Endodermal cell (in vitro differentiated cells): ENCODE measurements at regions not wholly inside any gene's neighbourhood (a gene's known extent, or its start where the extent isn't known, plus 50 kb on each side); places are given as distances from the start of the nearest gene placed in this dataset.

Source experiments
- DNase-seq: peaks from one replicate; pipeline ENCODE4 v3.0.0-alpha.2; 2017
- H3K27ac ChIP-seq: 2 replicates; pipeline ENCODE4 v1.5.1; 2013; ENCODE audit warnings: mild to moderate bottlenecking, low read depth, low read length, moderate library complexity
- H3K27me3 ChIP-seq: 2 replicates; pipeline ENCODE4 v1.6.1; 2013; ENCODE audit warnings: mild to moderate bottlenecking, low read length, moderate library complexity; ENCODE audit not compliant: insufficient read depth, control insufficient read depth, poor library complexity, severe bottlenecking
- H3K36me3 ChIP-seq: 2 replicates; pipeline ENCODE4 v1.7.0; 2013; ENCODE audit warnings: mild to moderate bottlenecking, low read length, moderate library complexity; ENCODE audit not compliant: control insufficient read depth, insufficient read depth
- H3K4me1 ChIP-seq: one replicate; pipeline ENCODE4 v1.7.0; 2013; ENCODE audit warnings: low read length; ENCODE audit not compliant: control insufficient read depth, insufficient read depth
- H3K4me3 ChIP-seq: 2 replicates; pipeline ENCODE4 v1.5.1; 2013; ENCODE audit warnings: mild to moderate bottlenecking, low read length, moderate library complexity
- H3K9ac ChIP-seq: 2 replicates; pipeline ENCODE4 v1.6.1; 2013; ENCODE audit warnings: mild to moderate bottlenecking, low read length, moderate library complexity; ENCODE audit not compliant: poor library complexity, severe bottlenecking; ENCODE audit errors: extremely low read depth
- H3K9me3 ChIP-seq: 2 replicates; pipeline ENCODE4 v1.6.1; 2013; ENCODE audit warnings: mild to moderate bottlenecking, low read length, moderate library complexity; ENCODE audit not compliant: control insufficient read depth
- H3K27ac Mint-ChIP-seq: 2 replicates; pipeline ENCODE4 v1.8.0; 2020; ENCODE audit warnings: mixed read lengths
- H3K27me3 Mint-ChIP-seq: 2 replicates; pipeline ENCODE4 v1.8.0; 2021; ENCODE audit warnings: mild to moderate bottlenecking, mixed read lengths; ENCODE audit not compliant: insufficient read depth
- H3K36me3 Mint-ChIP-seq: 2 replicates; pipeline ENCODE4 v1.8.0; 2020; ENCODE audit warnings: low read depth, mixed read lengths
- H3K4me1 Mint-ChIP-seq: 2 replicates; pipeline ENCODE4 v1.8.0; 2020; ENCODE audit warnings: mixed read lengths
- H3K4me3 Mint-ChIP-seq: 2 replicates; pipeline ENCODE4 v1.8.0; 2020; ENCODE audit warnings: mild to moderate bottlenecking, moderate library complexity, mixed read lengths
- H3K9me3 Mint-ChIP-seq: 2 replicates; pipeline ENCODE4 v1.8.0; 2020; ENCODE audit warnings: mild to moderate bottlenecking, mixed read lengths
- WGBS, 2 experiments: methylation state at CpG; one replicate each; pipeline versions ENCODE4 v1.1.5 to v1.1.7; 2013; ENCODE audit warnings: missing lambda C conversion rate in 2 of 2, mixed read lengths in 1 of 2; ENCODE audit not compliant: insufficient coverage in 1 of 2, insufficient read length in 1 of 2; 5-methylcytosine and 5-hydroxymethylcytosine counted together
- TF ChIP-seq, protein P1 (sequence below): fragments of 200-600 bp; sonication (generic); conservative IDR thresholded peaks from 2 replicates; pipeline ENCODE4 v1.5.0; 2021; ENCODE audit warnings: antibody characterized with exemption, mild to moderate bottlenecking

DNA sequence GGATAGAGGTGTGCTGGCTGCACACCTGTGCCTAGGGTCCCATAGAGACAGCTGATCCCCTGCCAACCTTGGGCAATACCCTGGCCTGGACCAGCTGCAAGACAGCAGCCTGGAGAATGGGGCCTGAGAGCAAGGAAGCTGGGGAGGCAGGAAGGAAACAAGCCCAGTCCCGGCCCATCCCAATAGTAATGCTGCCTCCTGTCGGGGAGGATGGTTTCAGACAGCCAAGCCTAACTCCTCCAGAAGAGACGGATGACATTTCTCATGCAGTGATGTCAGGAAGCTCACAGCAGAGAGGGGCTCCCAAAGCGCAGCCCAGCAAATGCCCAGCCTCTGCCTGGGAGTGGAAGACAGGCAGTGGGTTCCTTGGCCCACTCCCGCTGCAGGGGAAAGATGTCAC, 408.8 kb downstream of the OCA2 start:
- Mint-ChIP-seq H3K27ac (no peak overlapping the region), H3K36me3 (peaks cover 3% of the 10 kb centered on the region), H3K27me3 (no peaks in the 10 kb centered on the region), H3K4me3 (no peak overlapping the region), H3K9me3 (no peaks in the 10 kb centered on the region), H3K4me1 (no peaks in the 10 kb centered on the region)
- Histone ChIP-seq H3K4me3 (no peak overlapping the region), H3K4me1 (no peaks in the 10 kb centered on the region), H3K9ac (no peak overlapping the region), H3K27me3 (no peaks in the 10 kb centered on the region), H3K27ac (no peak overlapping the region), H3K36me3 (no peaks in the 10 kb centered on the region), H3K9me3 (peaks cover 19% of the 10 kb centered on the region)
- TF ChIP-seq, protein P1, sequence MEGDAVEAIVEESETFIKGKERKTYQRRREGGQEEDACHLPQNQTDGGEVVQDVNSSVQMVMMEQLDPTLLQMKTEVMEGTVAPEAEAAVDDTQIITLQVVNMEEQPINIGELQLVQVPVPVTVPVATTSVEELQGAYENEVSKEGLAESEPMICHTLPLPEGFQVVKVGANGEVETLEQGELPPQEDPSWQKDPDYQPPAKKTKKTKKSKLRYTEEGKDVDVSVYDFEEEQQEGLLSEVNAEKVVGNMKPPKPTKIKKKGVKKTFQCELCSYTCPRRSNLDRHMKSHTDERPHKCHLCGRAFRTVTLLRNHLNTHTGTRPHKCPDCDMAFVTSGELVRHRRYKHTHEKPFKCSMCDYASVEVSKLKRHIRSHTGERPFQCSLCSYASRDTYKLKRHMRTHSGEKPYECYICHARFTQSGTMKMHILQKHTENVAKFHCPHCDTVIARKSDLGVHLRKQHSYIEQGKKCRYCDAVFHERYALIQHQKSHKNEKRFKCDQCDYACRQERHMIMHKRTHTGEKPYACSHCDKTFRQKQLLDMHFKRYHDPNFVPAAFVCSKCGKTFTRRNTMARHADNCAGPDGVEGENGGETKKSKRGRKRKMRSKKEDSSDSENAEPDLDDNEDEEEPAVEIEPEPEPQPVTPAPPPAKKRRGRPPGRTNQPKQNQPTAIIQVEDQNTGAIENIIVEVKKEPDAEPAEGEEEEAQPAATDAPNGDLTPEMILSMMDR = peak; percentile 51
- DNase-seq = peak; percentile 72
- 84 to 96% methylated on average over 3 to 5 of the region's 5 CpGs for WGBS, 2 experiments

DNA sequence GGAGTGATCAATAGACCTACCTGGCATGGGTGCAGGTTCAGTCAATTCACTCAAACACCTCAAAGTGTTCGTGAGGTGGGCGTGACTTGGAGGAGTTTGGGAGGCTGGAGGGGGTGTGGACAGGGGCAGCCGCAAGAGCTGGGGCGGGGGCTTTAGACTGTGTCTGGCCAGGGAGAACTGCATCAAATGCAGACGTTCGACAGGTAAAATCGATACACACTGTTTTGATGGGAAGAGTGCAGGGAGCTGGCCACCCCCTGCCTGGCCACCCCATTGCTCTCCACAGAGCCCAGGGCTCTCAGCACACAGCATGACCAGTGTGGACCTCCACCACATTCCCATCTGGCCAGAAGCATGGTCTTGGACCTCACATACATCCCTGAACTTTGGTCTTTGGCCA, 412.1 kb downstream of the OCA2 start:
- Mint-ChIP-seq H3K36me3 (no peaks in the 10 kb centered on the region), H3K4me3 (no peak overlapping the region), H3K27me3 (no peaks in the 10 kb centered on the region), H3K27ac (peak overlapping the region; percentile 52), H3K9me3 (no peaks in the 10 kb centered on the region), H3K4me1 (peaks cover 10% of the 10 kb centered on the region)
- Histone ChIP-seq H3K36me3 (no peaks in the 10 kb centered on the region), H3K27me3 (no peaks in the 10 kb centered on the region), H3K4me1 (no peaks in the 10 kb centered on the region), H3K9me3 (peaks cover 24% of the 10 kb centered on the region), H3K9ac (no peak overlapping the region), H3K27ac (no peak overlapping the region), H3K4me3 (no peak overlapping the region)
- WGBS, 2 experiments = 82 to 86% methylated on average over 2 to 7 of the region's 7 CpGs
- no peak for DNase-seq
- TF ChIP-seq, protein P1 = no peak

DNA sequence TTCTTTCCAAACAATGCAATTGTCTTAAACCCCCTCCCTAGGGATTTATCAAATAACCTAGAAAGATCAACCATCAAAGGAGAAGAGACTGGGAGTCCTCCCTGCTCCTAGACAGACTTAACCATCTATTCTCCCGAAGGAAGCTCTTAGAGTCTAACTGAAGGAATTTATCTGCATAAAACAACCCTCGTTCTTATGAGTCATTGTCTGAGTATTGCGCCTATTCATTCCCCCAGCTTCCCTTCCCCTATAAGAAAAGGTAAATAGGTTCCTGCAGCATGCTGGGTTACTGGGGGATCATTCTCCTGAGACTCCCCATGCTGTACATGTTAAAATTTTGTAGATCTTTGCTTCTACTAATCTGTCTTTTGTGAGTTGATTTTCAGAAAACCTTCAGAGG, 412.7 kb downstream of the OCA2 start:
- H3K9ac ChIP-seq = no peak overlapping the region

More for the DNA sequence above, 412.7 kb downstream of the OCA2 start:
- Mint-ChIP-seq H3K9me3 (no peaks in the 10 kb centered on the region), H3K36me3 (no peaks in the 10 kb centered on the region), H3K27ac (peak overlapping the region; percentile 52), H3K4me3 (no peak overlapping the region), H3K27me3 (no peaks in the 10 kb centered on the region), H3K4me1 (peaks cover 10% of the 10 kb centered on the region)
- Histone ChIP-seq H3K9me3 (peaks cover 24% of the 10 kb centered on the region), H3K36me3 (no peaks in the 10 kb centered on the region), H3K27ac (no peak overlapping the region), H3K27me3 (no peaks in the 10 kb centered on the region), H3K4me3 (no peak overlapping the region), H3K4me1 (no peaks in the 10 kb centered on the region)
- 60 to 81% methylated on average over 3 of the region's 3 CpGs for WGBS, 2 experiments
- DNase-seq = peak; percentile 33
- TF ChIP-seq, protein P1 = no peak
